Uterus (tissue), 2 donors: ENCODE measurements at regions not wholly inside any gene's neighbourhood (a gene's known extent, or its start where the extent isn't known, plus 50 kb on each side); places are given as distances from the start of the nearest gene placed in this dataset.
"Not testable (repeated sequence)": the region's sequence is repeated elsewhere in the genome, so short reads cannot be mapped to it uniquely, and the experiment has no call there.

Experiments
- CTCF ChIP-seq, 4 experiments: fragments of 200-600 bp in 2 of 4; fragments of 450-650 bp in 2 of 4; sonication (generic) in 2 of 4; IDR thresholded peaks; one replicate each; pipeline ENCODE4 v1.5.1; 2016 to 2019; ENCODE audit warnings: antibody characterized with exemption in 4 of 4, mild to moderate bottlenecking in 2 of 4, moderate library complexity in 1 of 4
- POLR2A ChIP-seq, 2 donors: fragments of 450-650 bp; IDR thresholded peaks; one replicate each; pipeline ENCODE4 v1.6.1; 2016; ENCODE audit warnings: antibody characterized with exemption in 2 of 2, mild to moderate bottlenecking in 1 of 2, moderate library complexity in 1 of 2

- not testable (repeated sequence) for TF ChIP-seq CTCF, POLR2A (IDR thresholded peaks at IDR 0.05)
Measured at GRCh38 chr9:33700940-33701339, 94.4 kb upstream of the PRSS3 start.
